ENCODE measurements at regions not wholly inside any gene's neighbourhood (a gene's known extent, or its start where the extent isn't known, plus 50 kb on each side); places are given as distances from the start of the nearest gene placed in this dataset.

DNA sequence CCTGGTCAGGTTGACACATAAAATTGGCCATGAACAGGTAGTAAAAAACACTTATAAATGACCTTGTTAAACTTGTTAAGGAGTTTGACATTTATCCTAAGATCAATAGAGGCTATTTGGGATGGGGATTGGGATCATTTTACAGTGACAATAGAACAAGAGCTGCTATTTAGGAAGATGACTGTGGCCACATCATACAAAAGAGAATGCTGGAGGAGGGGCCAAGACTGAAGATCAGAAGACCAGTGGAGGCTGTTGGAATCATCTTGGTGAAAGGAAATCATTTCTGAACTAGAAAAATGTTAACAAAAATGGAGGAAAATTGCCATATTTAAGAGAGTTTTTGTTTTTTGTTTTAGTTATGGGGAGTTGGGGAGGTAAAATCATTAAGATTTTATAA is 304.8 kb upstream of the TLE4 start:
- no peaks in the 10 kb centered on the region for H3K79me2 ChIP-seq (ENCODE audit: control insufficient read depth, insufficient read depth, low read length)
- H3K27me3 ChIP-seq (ENCODE audit: control insufficient read depth, insufficient read depth, low read length), result no peaks in the 10 kb centered on the region
- no peaks in the 10 kb centered on the region for H3K4me1 ChIP-seq (ENCODE audit: control insufficient read depth, extremely low read depth, insufficient read depth, low read length)
- H3K9ac ChIP-seq (ENCODE audit: insufficient read depth, low read length), result no peak overlapping the region
- DNase-seq (ENCODE audit: low read depth in 2 of 2), result peak in 1 of 2 donors; percentile 5
- no peaks in the 10 kb centered on the region for H3K36me3 ChIP-seq (ENCODE audit: control insufficient read depth, insufficient read depth, low read length)
- no peak overlapping the region for H2AFZ ChIP-seq (ENCODE audit: low read length)
- no peaks in the 10 kb centered on the region for H3K9me3 ChIP-seq (ENCODE audit: control insufficient read depth, insufficient read depth, low read depth, low read length)
- H3K4me3 ChIP-seq (replicated peaks in 1 of 4; ENCODE audit: control extremely low read depth in 1 of 4, insufficient read depth in 1 of 4, low read depth in 3 of 4, low read length in 4 of 4), result no peak overlapping the region
- H3K27ac ChIP-seq (ENCODE audit: insufficient read depth, low read length), result no peak overlapping the region
- no peaks in the 10 kb centered on the region for H4K20me1 ChIP-seq (ENCODE audit: control insufficient read depth, extremely low read depth, insufficient read depth, low read length)
- TF ChIP-seq, protein P1, sequence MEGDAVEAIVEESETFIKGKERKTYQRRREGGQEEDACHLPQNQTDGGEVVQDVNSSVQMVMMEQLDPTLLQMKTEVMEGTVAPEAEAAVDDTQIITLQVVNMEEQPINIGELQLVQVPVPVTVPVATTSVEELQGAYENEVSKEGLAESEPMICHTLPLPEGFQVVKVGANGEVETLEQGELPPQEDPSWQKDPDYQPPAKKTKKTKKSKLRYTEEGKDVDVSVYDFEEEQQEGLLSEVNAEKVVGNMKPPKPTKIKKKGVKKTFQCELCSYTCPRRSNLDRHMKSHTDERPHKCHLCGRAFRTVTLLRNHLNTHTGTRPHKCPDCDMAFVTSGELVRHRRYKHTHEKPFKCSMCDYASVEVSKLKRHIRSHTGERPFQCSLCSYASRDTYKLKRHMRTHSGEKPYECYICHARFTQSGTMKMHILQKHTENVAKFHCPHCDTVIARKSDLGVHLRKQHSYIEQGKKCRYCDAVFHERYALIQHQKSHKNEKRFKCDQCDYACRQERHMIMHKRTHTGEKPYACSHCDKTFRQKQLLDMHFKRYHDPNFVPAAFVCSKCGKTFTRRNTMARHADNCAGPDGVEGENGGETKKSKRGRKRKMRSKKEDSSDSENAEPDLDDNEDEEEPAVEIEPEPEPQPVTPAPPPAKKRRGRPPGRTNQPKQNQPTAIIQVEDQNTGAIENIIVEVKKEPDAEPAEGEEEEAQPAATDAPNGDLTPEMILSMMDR (conservative IDR thresholded peaks at IDR 0.05 in 1 of 2, IDR thresholded peaks at IDR 0.05 in 1 of 2; ENCODE audit: low read depth in 1 of 2, low read length in 2 of 2), result no peak
- TF ChIP-seq EZH2 (IDR thresholded peaks at IDR 0.05; ENCODE audit: low read length, missing control alignments), result no peak
- no peak overlapping the region for H3K4me2 ChIP-seq (ENCODE audit: extremely low read depth, insufficient read depth, low read length)

DNA sequence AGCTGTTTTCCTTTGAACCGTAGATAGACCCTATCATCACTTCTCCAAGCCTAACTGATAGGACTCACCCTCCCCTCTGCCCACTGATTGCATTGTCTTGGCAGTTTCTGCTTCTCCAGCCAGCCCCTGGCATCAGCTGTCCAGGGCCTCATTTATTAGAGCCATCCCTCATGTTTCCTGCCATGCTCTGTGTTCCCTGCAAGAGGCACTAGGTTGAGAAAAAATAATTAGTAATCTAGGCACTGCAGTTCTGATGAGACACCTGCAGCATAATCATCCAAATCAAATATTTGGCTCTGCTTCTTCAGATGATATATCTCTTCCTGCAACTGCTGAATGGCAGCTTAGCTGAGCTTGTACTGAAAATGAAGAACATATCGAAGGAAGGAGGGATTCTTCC is 303.0 kb upstream of the TLE4 start:
- Histone ChIP-seq H3K27me3 (ENCODE audit: control insufficient read depth, insufficient read depth, low read length) (no peaks in the 10 kb centered on the region), H3K36me3 (ENCODE audit: control insufficient read depth, insufficient read depth, low read length) (no peaks in the 10 kb centered on the region)

DNA sequence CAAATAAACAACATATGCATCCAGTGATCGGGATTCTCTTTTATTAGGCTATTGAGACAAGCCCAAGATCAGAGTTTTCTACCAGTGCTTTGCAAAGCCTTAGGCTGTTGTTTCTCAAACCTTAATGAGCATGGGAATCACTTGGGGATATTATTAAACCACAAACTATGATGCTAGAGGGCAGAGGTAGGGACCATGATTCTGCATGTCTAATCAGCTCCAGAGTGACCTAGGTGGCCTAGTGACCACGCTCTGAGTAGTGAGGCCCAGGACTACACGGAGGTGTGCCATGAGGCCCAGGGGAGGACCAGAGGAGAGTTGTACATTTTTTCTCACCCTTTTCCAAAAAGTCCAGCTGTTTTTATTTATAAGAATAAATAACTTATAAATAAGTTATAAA is 298.5 kb upstream of the TLE4 start:
- Histone ChIP-seq H3K27ac (ENCODE audit: insufficient read depth, low read length) (no peak overlapping the region), H3K4me1 (ENCODE audit: control insufficient read depth, extremely low read depth, insufficient read depth, low read length) (no peaks in the 10 kb centered on the region), H3K4me2 (ENCODE audit: extremely low read depth, insufficient read depth, low read length) (no peak overlapping the region), H3K4me3 (replicated peaks in 1 of 4; ENCODE audit: control extremely low read depth in 1 of 4, insufficient read depth in 1 of 4, low read depth in 3 of 4, low read length in 4 of 4) (no peak overlapping the region), H3K9ac (ENCODE audit: insufficient read depth, low read length) (no peak overlapping the region), H3K9me3 (ENCODE audit: control insufficient read depth, insufficient read depth, low read depth, low read length) (no peaks in the 10 kb centered on the region), H2AFZ (ENCODE audit: low read length) (no peak overlapping the region), H3K27me3 (ENCODE audit: control insufficient read depth, insufficient read depth, low read length) (no peaks in the 10 kb centered on the region), H3K36me3 (ENCODE audit: control insufficient read depth, insufficient read depth, low read length) (no peaks in the 10 kb centered on the region), H4K20me1 (ENCODE audit: control insufficient read depth, extremely low read depth, insufficient read depth, low read length) (no peaks in the 10 kb centered on the region), H3K79me2 (ENCODE audit: control insufficient read depth, insufficient read depth, low read length) (no peaks in the 10 kb centered on the region)
- no peak for DNase-seq (ENCODE audit: low read depth in 2 of 2)
- TF ChIP-seq EZH2 (IDR thresholded peaks at IDR 0.05; ENCODE audit: low read length, missing control alignments), result no peak
- TF ChIP-seq, protein P1 (conservative IDR thresholded peaks at IDR 0.05 in 1 of 2, IDR thresholded peaks at IDR 0.05 in 1 of 2; ENCODE audit: low read depth in 1 of 2, low read length in 2 of 2), result no peak

More for the DNA sequence above, 303.0 kb upstream of the TLE4 start:
- no peak for TF ChIP-seq EZH2 (IDR thresholded peaks at IDR 0.05; ENCODE audit: low read length, missing control alignments)
- TF ChIP-seq, protein P1 (conservative IDR thresholded peaks at IDR 0.05 in 1 of 2, IDR thresholded peaks at IDR 0.05 in 1 of 2; ENCODE audit: low read depth in 1 of 2, low read length in 2 of 2), result no peak
- Histone ChIP-seq H3K4me1 (ENCODE audit: control insufficient read depth, extremely low read depth, insufficient read depth, low read length) (no peaks in the 10 kb centered on the region), H3K79me2 (ENCODE audit: control insufficient read depth, insufficient read depth, low read length) (no peaks in the 10 kb centered on the region), H3K9ac (ENCODE audit: insufficient read depth, low read length) (no peak overlapping the region), H3K4me2 (ENCODE audit: extremely low read depth, insufficient read depth, low read length) (no peak overlapping the region), H3K27ac (ENCODE audit: insufficient read depth, low read length) (no peak overlapping the region), H4K20me1 (ENCODE audit: control insufficient read depth, extremely low read depth, insufficient read depth, low read length) (no peaks in the 10 kb centered on the region), H3K4me3 (replicated peaks in 1 of 4; ENCODE audit: control extremely low read depth in 1 of 4, insufficient read depth in 1 of 4, low read depth in 3 of 4, low read length in 4 of 4) (no peak overlapping the region), H2AFZ (ENCODE audit: low read length) (no peak overlapping the region), H3K9me3 (ENCODE audit: control insufficient read depth, insufficient read depth, low read depth, low read length) (no peaks in the 10 kb centered on the region)
- DNase-seq (ENCODE audit: low read depth in 2 of 2), result no peak
